Activated naive CD4-positive, alpha-beta T cell treated with Interleukin-2 at 50 U/mL for 16 hours (primary cell): ENCODE measurements at regions not wholly inside any gene's neighbourhood (a gene's known extent, or its start where the extent isn't known, plus 50 kb on each side); places are given as distances from the start of the nearest gene placed in this dataset.
"Not testable (repeated sequence)": the region's sequence is repeated elsewhere in the genome, so short reads cannot be mapped to it uniquely, and the experiment has no call there.

Experiments
- DNase-seq: peaks from one replicate; pipeline ENCODE4 v3.0.0-alpha.2; 2020

- no peak for DNase-seq
Observed at GRCh38 chr5:89178541-89178940, 295.6 kb upstream of the MEF2C start.

GRCh38 chr5:89173528-89173927 is 290.5 kb upstream of the MEF2C start:
- DNase-seq, result no peak

GRCh38 chr5:89168766-89169165 is 285.8 kb upstream of the MEF2C start:
- DNase-seq, result no peak

- not testable (repeated sequence) for DNase-seq
Observed at GRCh38 chr5:89164703-89165102, 281.7 kb upstream of the MEF2C start.

DNA sequence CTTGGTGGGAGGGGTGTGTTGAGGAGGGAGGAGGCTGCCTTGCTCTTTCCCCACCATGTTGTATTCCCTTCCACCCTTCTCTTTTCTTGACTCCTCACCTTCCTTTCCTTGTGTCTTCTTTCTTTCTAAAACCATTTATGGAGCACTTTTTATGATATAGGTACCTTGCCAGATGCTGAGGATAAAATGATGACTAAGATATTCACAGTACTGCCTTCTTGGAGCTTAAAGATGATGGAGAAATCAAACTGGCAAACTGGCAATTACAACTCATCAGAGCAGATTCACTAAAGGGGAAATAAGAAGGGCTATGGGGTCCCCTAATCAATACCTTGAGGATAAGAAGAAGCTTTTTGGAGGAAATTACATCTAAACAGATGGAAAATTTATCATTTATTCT is 273.2 kb upstream of the MEF2C start:
- DNase-seq, result no peak

- DNase-seq, result no peak
Observed at GRCh38 chr5:89147031-89147430, 264.0 kb upstream of the MEF2C start.

DNA sequence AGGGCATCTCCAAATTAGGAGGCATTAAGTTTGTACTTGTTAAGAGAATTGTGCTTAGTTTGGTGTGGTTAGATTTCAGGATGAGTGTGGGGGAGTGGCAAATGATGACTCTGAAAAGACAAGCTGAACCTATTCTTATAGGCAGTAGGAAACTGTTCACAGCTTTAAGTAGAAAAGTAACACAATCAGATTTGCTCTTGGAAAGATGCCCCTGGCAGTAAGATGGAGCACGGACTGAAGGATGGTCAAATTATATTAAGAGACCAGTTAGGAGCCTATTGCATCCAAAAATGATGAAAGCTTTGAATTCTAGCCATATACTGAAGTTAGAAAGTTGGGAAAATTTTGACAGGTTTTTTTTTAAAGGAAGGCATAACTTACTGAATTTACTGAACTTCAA is 254.2 kb upstream of the MEF2C start:
- DNase-seq, result no peak

DNA sequence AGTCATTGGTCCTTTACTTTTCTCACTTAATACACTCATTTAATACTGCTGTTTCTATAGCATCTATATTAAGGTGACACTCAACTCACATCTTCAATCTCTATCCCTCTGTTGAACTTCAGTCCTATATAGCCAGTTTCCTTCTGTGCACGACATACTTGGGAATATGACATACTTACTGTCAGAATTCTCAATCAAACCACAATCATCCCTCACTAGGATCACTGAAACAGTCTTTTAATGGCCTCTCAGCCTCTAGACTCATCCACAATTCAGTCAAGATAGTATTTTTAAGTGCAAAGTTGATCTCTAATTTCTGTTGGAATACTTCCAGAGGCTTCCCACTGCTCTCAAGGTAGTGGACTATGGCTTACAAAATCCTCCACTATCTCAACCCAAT is 251.0 kb upstream of the MEF2C start:
- DNase-seq, result no peak

- DNase-seq, result no peak
Observed at GRCh38 chr5:89133129-89133528, 250.1 kb upstream of the MEF2C start.

DNA sequence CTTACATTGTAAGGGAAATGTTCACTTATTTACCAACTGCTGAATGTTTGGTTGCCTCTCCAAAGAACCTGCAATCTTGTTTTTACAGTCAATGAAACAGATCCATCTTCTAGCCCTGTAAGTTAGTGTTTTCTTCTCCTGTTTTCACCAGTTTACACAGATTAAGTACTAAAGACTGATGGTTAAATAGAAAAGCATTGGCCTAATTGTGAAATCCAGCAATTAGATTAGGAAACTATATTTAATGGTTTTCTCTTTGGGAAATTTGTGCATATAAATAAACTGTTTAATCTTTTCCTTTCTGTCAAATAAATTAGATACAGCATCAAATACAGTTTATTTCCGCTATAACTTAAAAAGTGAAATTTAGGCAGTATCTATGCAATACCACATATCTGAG is 247.9 kb upstream of the MEF2C start:
- no peak for DNase-seq

DNA sequence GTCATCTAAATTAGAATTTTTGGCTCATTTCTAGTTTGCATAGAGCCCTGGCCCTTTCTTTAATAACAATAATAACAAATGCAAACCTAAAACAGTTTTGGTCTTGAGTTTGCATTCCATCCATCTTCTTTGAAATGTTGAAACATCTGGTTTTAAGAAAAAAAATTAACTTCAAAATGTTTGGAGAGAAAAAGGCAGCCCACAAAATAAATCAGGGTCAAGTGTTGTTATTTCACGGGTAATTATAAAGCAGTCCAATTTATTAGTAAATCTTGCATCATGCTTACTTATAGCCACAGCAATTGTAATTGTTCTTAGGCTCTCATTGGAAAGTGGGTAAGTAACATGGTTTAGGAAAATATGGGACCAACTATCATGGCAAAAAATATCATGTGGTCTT is 247.0 kb upstream of the MEF2C start:
- DNase-seq, result no peak

- DNase-seq, result no peak
Observed at GRCh38 chr5:89128906-89129625, 246.1 kb upstream of the MEF2C start.

DNA sequence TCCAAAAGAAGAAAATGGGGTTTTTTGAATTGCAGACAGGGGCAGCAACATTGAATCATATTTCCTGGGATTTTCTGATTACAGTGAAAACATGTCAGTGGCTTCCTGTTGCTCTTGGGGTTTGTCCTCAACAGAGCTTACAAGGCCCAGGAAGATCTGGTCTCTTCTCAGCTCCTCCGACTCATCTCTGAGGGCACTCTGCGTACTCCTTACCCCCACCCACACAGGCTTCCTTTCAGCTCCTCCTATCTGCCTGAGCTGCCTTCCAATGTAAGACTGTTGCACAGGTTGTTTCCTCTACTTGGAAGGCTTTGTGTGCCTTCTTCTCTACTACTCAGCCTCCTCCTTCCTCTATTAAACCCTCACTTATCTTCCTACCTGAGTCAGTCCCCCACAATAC is 245.1 kb upstream of the MEF2C start:
- DNase-seq, result no peak

- no peak for DNase-seq
Observed at GRCh38 chr5:89127191-89127590, 244.2 kb upstream of the MEF2C start.

GRCh38 chr5:89125372-89125771 is 242.4 kb upstream of the MEF2C start:
- no peak for DNase-seq

- no peak for DNase-seq
Observed at GRCh38 chr5:89123581-89123980, 240.6 kb upstream of the MEF2C start.

- no peak for DNase-seq
Observed at GRCh38 chr5:89120719-89121118, 237.7 kb upstream of the MEF2C start.

GRCh38 chr5:89117124-89117644 is 234.2 kb upstream of the MEF2C start:
- DNase-seq, result no peak

DNA sequence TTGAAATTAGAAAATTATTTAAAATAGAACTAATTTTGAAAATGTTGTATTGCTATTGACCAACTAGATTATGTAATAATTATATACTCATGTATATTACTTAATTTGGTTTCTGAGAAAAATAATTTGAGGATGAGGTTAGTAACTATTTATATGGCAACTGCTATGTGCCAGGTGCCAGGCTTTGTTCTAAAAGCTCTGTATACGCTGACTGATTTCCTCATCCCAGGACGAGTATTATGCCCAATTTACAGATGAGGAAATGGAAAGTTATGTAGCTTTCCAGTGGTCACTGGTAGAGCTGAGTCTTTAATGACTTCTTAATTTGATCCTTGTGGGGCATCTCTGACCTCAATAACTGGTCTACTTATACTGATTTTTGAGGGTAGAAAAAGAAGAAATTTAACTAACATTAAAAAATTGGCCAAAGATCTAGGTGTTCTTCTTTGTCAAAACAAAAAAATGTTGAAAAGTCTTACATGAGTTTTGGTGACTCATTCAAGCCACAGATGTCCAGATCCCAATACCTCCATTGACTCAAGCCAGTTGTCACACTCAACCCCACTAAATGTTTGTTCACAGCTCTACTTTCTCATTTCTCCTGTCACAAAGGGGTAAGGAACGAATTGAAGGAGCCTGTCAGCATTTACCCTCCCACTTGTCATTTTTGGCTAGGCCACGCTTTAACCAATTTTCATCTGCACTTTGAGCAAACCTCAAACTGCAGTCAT is 228.1 kb upstream of the MEF2C start:
- DNase-seq, result no peak

- DNase-seq, result no peak
Observed at GRCh38 chr5:89106480-89106879, 223.5 kb upstream of the MEF2C start.

GRCh38 chr5:89105836-89106235 is 222.9 kb upstream of the MEF2C start:
- no peak for DNase-seq

- DNase-seq, result no peak
Observed at GRCh38 chr5:89105171-89105695, 222.2 kb upstream of the MEF2C start.

DNA sequence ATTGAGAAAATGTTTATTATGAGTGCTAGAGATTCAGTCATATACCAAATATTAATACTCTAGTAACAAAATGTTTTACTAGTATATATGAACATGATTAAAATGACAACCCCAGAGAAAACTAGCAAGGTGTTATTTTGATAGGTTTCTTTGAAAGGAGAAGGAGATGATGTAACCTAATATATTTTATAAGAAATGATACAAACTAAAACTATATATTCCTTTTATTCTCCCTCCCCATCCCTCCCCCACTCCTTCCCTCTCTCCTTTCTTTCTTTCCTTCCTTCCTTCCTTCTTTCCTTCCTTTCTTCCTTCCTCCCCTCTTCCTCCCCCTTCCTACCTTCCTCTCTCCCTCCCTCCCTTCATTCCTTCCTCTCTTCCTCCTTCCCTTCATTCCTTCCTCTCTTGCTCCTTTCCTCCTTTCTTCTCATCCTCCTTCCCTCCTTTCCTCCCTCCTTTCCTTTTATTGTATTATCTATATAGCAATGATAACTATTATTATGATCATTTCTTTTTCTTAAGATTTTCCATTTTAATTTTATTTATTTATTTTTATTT is 215.3 kb upstream of the MEF2C start:
- no peak for DNase-seq

DNA sequence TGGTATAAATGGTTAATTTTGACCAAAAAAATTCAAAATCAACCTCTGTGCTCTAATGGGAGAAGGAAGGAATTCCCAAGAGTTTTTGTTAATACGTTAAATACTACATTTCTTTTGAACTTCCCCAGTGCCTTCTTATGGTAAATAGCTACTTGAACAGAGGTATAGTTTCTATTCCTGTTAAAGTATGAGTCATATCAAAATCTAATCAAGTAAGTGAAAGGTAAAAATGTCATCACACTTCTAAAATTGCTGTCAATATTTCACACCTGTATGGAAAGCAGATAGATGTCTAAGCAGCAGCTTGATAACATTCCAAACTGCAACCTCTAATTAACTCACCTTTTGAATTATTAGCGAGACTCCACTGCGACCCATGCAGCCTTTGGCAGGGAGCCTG is 214.1 kb upstream of the MEF2C start:
- no peak for DNase-seq
